Left hindlimb (tissue), 1 donor: ENCODE measurements at regions not wholly inside any gene's neighbourhood (a gene's known extent, or its start where the extent isn't known, plus 50 kb on each side); places are given as distances from the start of the nearest gene placed in this dataset.

Experiments
- DNase-seq: peaks from one replicate; pipeline ENCODE4 v3.0.0-alpha.2; 2018

DNA sequence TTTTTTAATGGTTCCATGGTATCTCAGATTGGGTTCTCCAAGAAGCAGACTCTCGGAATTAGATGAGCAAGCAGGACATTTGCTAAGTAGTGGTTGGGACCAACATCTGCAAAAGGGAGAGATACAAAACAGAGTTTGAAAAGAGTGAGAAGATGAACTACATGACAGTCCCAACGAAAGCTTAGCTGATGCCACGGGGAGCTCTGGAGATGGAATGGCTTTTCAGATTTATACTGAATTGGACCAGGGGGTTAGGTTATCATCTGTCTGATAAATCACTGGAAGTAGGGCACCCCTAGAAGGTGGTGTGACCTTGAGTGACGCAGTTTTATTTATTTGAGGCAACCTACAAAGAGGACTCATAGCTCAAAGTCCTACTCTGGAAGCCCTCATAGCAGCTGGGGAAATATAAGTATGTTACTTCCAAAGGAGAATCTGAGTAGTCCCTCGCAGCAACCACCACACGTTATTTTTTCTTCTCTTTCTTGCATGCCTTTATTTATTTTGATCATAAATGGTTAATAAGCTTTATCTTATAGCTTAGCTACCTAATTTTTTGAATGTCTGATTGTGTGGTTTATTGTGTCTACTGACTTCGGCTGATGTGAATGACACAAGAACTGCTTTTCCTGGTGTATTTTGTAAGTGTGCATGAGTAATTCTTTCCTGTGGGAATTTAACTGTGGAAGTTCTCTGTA, 815.4 kb downstream of the SQOR start:
- DNase-seq = no peak

DNA sequence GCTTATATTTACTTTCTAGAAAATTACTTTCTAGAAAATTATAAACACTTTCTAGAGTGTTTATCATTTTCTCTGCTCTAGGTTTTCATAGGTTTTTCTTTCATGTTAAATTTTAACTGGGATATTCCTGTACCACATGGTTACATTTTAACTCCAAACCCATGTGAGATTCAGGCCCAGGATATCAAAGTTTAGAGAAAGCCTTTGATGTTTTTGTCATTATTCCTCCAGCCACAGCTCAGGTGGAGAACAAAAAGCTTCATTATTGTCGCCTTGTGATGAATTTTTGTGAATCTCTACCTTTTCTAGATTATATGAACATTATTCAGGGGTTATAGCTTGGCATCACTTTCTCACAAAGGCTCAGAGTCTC, 816.0 kb downstream of the SQOR start:
- DNase-seq = no peak

DNA sequence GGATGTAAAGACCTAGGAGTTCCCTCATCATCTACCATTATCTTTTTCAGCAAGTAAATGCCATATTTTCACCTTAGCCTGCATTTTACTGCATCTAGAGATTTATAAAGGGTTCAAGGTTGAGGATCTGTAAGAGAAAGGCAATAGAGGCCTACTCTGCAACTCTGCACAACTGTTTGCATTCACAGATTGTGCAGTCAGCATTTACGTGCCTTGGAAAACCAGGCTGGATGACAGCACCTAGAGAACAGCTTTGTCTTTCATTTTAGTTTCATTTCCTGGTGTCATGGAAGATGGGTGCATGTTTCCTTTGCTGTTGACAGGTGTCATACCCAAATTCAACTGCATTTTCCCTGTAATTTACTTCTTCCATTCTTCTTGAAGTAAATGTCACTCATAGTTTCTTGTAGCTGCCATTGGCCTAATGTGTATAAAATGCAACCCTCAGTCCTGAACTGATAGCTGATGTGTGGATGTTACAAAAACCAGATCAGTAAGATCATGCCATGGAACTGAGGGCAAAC, 817.5 kb downstream of the SQOR start:
- no peak for DNase-seq

- no peak for DNase-seq
Observed at GRCh38 chr15:46456456-46456855, 821.6 kb downstream of the SQOR start.

DNA sequence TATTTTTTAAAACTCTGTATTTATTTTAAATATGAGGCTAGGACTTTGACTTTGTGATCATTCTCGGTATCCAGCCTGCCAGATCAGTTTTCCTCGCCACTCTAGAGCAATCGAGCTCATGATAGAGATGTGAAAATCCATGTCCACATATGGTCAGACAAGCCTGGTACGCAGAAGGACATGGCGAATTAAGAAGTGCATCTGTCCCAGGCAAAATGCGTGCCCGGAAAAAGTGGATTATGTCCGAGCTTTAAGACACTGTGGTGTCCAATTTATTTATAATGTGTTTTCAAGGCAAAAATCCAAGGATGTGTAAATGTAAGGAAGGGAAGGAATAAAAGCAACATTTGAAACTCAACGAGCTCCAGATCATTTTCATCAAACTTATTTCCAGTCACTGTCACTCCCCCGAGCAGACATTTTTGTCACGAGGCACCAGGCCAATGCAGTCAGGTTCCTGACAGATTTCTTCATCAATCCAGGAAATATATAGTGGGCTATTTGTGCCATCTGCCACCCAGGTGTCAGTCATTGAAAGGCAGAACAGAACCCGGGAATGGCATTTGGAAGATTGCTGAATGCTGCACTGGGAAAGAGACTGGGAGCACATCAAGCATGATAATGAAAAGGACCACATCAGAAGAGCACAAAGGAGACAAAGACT, 825.7 kb downstream of the SQOR start:
- DNase-seq = no peak

DNA sequence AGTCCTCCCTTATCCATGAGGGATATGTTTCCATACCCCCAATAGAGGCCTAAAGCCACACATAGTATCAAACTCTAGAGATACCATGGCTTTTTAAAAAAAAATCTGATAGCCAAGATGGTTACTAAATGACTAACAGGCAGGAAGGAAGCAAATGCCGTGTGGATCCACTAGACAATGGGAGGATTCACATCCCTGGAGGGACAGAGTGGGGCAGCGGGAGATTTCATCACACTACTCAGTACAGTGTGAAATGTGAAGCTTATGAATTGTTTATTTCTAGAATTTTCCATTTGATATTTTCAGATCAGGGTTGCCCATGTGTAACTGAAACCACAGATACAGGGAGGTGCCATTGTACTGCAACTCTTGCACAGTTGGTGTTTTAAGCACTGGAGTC, 826.6 kb downstream of the SQOR start:
- DNase-seq = no peak

DNA sequence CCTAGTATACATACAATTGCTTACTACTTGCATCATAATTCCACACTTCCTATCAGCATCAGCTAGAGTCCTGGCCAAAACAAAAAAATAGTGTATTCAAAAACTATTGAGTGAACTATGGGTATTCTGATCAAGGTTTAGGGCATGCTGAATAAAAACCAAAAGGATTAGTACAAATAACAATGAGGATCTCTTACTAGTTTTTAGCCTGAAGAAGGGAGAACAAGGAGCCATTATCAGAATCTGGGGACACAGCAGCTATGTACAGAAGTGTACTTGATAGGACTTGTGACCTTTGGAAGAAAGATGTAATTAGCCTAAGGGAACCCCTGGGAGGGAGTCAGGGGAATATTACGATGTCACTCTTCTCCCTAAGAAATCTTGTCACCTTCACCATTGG, 832.2 kb downstream of the SQOR start:
- DNase-seq = no peak

DNA sequence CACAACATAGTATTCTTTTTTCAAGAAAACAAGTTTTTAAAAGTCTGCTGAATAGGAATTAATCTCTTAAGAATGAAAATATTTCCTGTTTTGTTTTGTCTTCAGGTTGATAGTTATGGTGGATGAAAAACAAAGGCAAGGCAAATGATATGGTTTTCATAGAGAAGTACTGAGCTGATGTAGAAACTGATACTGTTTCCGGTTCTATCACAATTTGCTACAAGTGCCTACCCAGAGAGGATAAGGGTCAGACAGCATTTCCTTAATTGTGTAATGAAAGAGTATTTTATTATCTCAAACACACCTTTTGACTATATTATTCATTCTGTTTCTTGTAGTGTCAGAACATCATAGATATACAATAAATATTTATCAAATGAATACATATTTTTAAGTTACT, 836.3 kb downstream of the SQOR start:
- no peak for DNase-seq

DNA sequence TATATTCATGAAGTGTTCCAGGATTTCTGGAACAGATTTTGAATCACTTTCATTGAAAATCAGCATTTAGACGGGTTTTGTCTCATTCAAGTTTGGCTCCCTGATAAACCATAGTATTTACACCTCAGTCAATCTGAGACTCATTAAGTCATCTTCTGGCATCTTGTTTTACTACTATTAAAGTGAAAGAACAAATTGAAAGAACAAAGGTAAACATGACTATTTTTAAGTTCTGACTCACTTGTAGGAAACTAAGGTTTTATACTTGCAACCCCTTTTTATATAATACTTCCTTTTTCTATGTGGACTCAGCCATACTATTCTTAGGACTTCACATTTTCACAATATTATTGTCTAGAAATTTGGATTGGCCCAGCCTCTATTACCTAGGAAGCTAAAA, 854.4 kb downstream of the SQOR start:
- DNase-seq = no peak

- DNase-seq = no peak
Observed at GRCh38 chr15:46496491-46497115, 861.8 kb downstream of the SQOR start.

DNA sequence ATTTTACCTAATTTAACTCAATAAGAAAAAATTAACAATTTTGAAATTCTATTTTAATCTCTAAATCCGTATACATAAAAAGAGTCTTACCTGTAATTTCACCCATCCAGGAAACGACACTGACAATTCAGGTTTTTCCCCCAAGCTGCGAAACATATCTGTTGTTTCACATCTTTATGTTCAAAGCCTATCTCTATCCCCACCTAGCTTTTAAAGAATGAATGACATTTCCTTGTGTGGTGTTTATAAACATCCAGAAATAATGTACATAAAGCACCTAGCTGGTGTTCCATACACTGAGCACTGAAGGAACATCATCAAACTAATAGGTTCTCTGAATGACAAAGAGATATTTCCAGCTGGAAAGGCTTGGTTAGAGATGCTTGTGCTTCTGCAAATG, 867.8 kb downstream of the SQOR start:
- no peak for DNase-seq

GRCh38 chr15:46518381-46518780, 883.6 kb downstream of the SQOR start:
- no peak for DNase-seq

- DNase-seq = no peak
Observed at GRCh38 chr15:46523701-46524100, 888.9 kb downstream of the SQOR start.

- DNase-seq = no peak
Observed at GRCh38 chr15:46525984-46526725, 891.3 kb downstream of the SQOR start.

DNA sequence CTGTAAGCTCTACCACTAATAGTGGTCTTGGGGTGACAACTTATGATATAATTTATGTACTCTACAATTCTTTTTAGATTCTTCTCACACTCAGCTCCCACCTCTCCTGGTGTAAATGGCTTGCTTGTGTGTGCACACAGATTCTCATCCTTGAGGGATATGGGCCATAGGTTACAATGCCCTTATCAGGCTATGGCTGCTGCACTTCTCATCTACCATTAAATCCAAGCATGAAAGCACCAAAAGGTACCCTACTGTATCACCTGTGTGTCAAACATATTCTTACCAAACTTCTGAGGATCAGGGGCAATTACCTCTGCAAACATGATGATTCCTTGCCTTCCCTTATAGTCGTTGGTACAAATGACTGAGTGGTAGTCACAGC, 891.9 kb downstream of the SQOR start:
- DNase-seq = no peak

DNA sequence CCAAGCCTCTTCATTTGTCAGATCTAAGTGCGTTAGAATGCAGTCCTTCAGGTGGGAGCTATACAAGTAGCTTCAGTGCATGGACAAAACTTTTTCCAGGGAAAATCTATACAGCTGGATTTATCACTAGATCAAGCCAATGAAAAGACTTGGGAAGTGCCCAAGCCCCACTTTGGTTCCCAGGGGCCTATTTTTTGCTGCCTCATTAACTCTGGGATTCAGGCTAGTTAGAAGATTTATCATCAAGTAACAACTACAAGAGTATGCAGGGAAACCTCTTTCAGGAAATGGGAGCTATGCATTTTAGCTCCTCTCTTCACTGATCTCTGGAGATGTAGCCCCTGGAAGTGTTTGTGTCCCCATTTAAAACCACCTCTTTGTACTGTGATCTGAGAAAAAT, 908.8 kb downstream of the SQOR start:
- no peak for DNase-seq

GRCh38 chr15:46548989-46549388, 914.2 kb downstream of the SQOR start:
- no peak for DNase-seq

GRCh38 chr15:46552316-46552715, 917.5 kb downstream of the SQOR start:
- no peak for DNase-seq

DNA sequence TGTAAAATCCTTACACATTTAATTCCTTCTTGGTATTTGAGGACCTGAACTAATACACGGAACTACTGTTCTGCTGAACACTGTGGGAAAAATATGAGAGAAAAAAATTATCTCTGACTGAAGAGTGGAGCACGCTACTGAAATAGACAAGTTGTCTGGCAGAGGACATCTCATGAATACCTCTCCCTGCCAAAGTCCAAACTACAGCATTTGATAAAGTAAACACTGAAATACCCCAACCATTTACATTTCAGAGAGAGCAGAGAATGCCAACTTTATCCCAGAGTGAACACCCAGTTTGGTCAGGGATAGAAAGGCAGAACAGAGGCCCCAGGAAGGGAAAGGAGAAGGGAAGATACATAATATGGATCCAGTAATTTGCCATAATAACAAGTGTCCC, 920.7 kb downstream of the SQOR start:
- no peak for DNase-seq

DNA sequence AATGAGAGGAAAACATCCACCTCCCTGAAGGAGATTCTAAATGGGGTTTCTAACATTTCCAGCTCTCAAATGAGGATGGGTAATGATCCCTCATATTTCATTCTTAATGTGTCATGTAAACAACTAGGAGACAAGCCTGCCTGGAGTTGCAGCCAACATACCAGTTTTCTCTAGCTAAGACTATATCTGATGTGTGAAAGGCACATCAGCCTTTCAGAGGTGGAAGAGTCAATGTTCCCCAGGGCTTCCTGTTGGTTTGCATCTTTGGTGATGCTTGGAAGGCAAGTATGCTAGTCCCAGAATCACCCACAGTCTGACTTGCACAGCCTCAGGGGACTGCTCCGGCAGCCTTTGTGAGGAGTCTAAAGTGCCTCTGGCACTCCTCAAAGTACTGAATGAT, 921.2 kb downstream of the SQOR start:
- DNase-seq = no peak

GRCh38 chr15:46556559-46557379, 921.9 kb downstream of the SQOR start:
- DNase-seq = no peak

DNA sequence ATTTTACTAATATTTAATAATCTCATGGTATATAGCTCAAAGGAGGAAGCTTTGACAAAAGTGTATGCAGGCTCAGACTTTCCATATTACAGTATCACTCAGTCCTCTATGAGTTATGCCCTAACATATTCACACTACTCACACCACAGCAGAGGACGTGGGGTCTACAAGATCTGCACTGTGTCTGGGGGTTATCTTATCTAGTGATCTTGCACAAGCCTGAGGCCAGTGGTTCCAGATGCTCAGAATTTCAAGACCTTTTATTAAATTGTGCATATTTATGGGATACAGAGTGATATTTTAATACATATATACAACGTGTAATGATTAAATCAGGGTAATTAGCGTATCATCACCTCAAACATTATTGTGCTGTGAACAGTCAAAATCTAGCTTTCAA, 933.1 kb downstream of the SQOR start:
- no peak for DNase-seq

GRCh38 chr15:46569781-46570180, 935.0 kb downstream of the SQOR start:
- DNase-seq = no peak
